Fibroblast of the aortic adventitia (primary cell): ENCODE measurements at regions not wholly inside any gene's neighbourhood (a gene's known extent, or its start where the extent isn't known, plus 50 kb on each side); places are given as distances from the start of the nearest gene placed in this dataset.

Source experiments
- DNase-seq: peaks from one replicate; pipeline ENCODE4 v3.0.0-alpha.2; 2010; ENCODE audit warnings: low read depth
- H3K4me3 ChIP-seq: 2 replicates; pipeline ENCODE4 v1.5.1; 2011; ENCODE audit warnings: low read depth, mild to moderate bottlenecking, control low read depth, low read length, moderate library complexity
- TF ChIP-seq, protein P1 (sequence below): IDR thresholded peaks from 2 replicates; pipeline ENCODE4 v1.5.1; 2011; ENCODE audit warnings: mild to moderate bottlenecking, low read length, control low read depth, inconsistent platforms; ENCODE audit not compliant: insufficient read depth

DNA sequence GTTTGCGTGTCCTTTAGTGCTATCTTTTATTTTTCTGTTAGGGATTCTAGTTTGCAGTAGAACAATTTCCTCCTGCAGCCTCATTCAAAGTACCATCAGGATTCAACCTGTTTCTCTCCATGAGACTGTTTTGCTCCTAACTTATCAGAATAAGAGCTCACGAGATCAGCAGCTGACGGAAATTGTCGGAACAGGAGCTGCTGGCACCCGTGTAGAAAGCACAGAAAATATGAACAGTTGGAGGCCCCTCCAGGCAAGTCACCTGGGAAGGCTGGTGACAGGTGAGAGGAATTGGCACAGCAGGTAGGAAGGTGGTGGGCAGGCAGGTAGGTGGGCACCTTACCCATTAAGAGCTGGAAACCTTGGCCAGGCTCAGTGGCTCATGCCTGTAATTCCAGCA, 368.6 kb downstream of the CDH26 start:
- DNase-seq: no peak
- no peak overlapping the region for H3K4me3 ChIP-seq
- TF ChIP-seq, protein P1, sequence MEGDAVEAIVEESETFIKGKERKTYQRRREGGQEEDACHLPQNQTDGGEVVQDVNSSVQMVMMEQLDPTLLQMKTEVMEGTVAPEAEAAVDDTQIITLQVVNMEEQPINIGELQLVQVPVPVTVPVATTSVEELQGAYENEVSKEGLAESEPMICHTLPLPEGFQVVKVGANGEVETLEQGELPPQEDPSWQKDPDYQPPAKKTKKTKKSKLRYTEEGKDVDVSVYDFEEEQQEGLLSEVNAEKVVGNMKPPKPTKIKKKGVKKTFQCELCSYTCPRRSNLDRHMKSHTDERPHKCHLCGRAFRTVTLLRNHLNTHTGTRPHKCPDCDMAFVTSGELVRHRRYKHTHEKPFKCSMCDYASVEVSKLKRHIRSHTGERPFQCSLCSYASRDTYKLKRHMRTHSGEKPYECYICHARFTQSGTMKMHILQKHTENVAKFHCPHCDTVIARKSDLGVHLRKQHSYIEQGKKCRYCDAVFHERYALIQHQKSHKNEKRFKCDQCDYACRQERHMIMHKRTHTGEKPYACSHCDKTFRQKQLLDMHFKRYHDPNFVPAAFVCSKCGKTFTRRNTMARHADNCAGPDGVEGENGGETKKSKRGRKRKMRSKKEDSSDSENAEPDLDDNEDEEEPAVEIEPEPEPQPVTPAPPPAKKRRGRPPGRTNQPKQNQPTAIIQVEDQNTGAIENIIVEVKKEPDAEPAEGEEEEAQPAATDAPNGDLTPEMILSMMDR: no peak

DNA sequence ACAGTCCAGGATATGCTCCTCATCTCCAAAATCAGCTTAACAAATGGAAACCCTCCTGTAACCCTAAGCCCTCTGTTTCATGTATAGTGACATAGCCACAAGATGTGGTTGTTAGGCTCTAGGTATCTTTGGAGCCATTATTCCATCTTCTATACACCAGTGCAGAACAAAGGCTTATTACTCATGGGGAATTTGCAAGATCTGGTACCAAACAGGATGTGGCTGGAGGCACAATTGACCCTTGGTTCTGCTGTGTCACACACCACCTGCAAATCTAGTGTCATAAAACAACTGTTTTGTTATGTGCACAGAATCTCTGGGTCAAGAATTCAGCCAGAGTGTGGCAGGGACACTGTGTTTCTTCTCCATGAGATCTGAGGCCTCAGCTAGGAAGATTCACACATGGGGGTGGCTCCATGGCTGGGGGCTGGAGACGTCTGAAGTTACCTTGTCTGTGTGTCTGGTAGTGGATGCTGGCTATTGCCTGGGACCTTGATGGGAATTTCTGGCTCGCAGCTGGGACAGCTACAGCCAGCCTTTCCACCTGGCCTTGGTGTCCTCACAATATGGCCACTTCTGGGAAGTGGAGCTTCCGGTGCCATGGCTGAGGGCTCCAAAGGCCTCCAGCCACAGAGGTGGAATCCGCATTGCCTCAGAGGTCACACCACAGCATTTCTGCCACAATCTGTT, 369.9 kb downstream of the CDH26 start:
- TF ChIP-seq, protein P1: no peak
- H3K4me3 ChIP-seq: no peak overlapping the region
- DNase-seq: no peak

DNA sequence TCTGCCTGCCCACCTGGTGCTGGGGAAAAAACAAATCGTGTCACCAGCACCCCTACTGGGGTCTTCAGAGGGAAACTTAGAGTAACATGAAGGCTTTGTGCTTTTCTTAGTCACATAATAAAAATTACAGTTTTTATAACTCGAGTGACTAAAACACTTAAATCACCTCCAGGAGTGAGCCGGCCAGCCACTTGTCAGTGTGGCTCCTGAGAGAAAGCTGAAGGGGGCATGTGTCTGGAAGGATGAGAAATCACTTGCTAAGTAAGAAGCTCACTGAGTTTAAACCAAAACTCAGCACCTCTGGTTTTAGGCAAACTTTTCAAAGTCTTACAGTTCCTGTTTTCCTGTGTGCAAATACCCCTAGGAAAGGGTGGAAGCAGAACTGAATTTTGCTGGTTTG, 372.2 kb downstream of the CDH26 start:
- TF ChIP-seq, protein P1: no peak
- DNase-seq: no peak
- no peak overlapping the region for H3K4me3 ChIP-seq

DNA sequence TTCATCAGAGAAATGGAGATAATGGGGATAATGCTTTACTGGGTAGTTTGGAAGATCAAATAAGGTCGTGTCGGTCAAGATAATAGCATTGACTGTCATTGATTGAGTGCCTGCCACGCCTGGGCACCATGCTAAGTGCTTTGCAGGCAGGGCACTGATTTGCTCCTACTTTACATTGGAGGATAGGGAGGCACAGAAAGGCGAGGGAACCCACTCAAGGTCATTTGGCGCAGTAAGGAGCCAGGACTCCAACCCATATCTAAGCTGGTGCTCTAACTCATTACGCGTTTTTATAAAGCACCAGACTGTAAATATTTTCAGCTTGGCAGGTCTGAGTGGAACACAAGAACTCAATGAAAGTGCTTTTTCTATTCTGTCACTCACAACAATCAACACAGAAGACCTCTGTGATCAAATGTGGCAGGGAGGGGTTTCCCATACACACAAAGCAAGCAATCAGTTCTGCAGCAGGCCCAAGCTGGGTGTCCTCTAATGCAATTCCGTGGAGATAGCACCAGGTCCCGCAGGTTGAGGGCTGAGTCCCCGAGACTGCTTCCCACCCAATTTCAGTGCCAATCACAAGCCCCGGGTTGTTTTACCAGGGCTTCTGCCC, 373.6 kb downstream of the CDH26 start:
- TF ChIP-seq, protein P1: no peak
- H3K4me3 ChIP-seq: no peak overlapping the region
- no peak for DNase-seq

DNA sequence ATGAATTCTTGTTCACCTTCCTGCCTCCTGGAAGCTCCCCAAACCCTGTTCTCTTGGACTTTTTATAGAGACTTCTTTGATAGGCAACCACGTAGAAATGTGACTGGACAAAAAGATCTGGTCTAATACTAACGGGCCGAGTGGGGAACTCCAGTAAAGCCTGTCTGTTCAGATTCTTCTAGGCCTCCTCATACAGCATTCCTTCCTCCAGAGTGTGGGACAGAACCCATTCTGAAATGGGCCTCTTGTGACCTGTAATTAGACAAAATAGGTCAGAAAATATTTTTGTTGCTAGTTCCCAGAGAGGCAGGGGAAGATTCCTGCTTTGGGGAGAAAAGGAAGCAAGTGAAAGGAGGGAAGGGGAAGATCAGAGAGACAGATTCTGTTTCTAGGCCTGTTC, 374.3 kb downstream of the CDH26 start:
- no peak overlapping the region for H3K4me3 ChIP-seq
- no peak for DNase-seq
- TF ChIP-seq, protein P1: no peak

DNA sequence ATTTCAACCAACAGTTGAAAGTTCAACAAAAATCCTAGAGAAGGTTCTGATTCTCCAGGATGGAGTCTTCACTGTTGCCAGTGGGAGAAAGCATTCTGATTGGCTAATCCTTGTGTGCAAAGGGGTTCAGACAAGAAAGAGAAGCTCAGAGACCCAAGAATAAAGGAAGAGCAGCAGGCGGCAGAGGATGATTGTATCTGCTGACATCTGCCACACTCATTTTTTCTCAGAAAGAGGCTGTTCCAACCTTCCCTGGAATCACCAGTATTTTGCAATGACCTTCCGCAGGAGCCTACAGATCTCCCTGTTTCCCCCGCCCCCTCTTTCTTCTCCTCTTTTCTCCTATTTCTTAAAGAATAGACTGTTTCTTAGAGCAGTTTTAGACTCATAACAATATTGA, 376.7 kb downstream of the CDH26 start:
- TF ChIP-seq, protein P1: no peak
- no peak overlapping the region for H3K4me3 ChIP-seq
- no peak for DNase-seq
